ENCODE measurements at regions not wholly inside any gene's neighbourhood (a gene's known extent, or its start where the extent isn't known, plus 50 kb on each side); places are given as distances from the start of the nearest gene placed in this dataset.

DNA sequence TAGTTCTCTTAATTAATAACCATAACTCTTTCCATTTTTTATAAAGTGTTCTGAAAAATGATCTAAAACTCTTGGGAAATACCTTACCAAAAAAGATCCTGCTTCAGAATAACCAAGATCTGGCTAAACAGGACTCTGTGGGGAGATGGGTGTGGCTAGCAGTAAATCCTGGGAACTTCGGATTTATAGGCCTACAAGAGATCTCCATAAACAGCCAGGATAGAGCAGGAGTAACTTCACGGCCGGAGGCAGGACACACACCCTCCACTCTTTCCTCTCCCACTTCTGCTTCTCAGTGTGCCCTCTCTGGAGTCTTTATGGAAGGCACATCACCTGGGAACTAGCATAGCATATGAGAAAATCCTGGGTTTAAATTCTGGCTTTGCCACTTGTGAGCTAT, 309.4 kb upstream of the SOX2 start:
- Histone ChIP-seq H3K4me3 (ENCODE audit: low read depth, low read length) (no peak overlapping the region), H3K36me3 (ENCODE audit: control insufficient read depth, insufficient read depth, low read length) (no peaks in the 10 kb centered on the region), H3K27me3 (ENCODE audit: control insufficient read depth, insufficient read depth, low read length) (no peaks in the 10 kb centered on the region)
- DNase-seq (ENCODE audit: low read depth), result no peak
- TF ChIP-seq, protein P1, sequence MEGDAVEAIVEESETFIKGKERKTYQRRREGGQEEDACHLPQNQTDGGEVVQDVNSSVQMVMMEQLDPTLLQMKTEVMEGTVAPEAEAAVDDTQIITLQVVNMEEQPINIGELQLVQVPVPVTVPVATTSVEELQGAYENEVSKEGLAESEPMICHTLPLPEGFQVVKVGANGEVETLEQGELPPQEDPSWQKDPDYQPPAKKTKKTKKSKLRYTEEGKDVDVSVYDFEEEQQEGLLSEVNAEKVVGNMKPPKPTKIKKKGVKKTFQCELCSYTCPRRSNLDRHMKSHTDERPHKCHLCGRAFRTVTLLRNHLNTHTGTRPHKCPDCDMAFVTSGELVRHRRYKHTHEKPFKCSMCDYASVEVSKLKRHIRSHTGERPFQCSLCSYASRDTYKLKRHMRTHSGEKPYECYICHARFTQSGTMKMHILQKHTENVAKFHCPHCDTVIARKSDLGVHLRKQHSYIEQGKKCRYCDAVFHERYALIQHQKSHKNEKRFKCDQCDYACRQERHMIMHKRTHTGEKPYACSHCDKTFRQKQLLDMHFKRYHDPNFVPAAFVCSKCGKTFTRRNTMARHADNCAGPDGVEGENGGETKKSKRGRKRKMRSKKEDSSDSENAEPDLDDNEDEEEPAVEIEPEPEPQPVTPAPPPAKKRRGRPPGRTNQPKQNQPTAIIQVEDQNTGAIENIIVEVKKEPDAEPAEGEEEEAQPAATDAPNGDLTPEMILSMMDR (IDR thresholded peaks at IDR 0.05; ENCODE audit: insufficient read depth, low read length, poor library complexity, severe bottlenecking), result no peak

DNA sequence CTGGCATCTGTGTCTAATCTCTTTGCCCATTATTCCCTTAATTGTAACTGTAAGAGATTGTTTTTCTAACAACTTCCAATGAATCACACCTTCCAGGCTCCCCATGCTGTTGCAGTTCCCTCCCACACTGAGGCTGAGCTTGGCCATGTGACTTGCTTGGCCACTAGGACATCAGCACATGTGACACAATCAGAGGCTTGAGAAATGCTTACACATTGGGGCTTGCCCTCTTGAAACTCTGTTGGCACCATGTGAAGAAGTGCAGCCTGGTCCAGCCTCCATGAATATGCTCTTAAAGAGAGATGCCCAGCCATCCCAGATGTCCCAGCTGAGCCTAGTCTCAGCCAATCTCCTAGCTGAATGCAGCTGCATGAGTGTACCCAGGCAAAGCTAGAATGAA, 326.8 kb upstream of the SOX2 start:
- Histone ChIP-seq H3K36me3 (ENCODE audit: control insufficient read depth, insufficient read depth, low read length) (no peaks in the 10 kb centered on the region), H3K4me3 (ENCODE audit: low read depth, low read length) (no peak overlapping the region), H3K27me3 (ENCODE audit: control insufficient read depth, insufficient read depth, low read length) (no peaks in the 10 kb centered on the region)
- DNase-seq (ENCODE audit: low read depth), result no peak
- TF ChIP-seq, protein P1 (IDR thresholded peaks at IDR 0.05; ENCODE audit: insufficient read depth, low read length, poor library complexity, severe bottlenecking), result no peak

DNA sequence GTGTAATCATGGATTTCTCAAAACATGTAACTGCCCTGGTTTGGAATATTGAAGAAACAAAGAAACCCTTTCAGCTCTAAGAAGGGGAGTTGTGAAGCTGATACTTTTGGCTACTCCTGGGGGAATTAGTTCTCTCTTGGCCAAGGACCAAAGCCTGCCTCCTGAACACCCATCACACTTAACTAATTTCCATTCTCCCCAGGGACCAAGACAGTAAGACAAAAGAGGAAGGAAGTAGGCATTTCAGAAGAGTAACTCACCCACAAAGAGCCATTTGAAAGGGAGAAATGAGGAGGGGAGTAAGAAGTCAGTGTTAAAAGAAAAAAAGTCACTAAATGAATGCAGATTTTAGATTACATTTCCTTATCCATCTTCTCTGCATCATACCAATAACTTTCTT, 328.0 kb upstream of the SOX2 start:
- Histone ChIP-seq H3K27me3 (ENCODE audit: control insufficient read depth, insufficient read depth, low read length) (no peaks in the 10 kb centered on the region), H3K4me3 (ENCODE audit: low read depth, low read length) (no peak overlapping the region), H3K36me3 (ENCODE audit: control insufficient read depth, insufficient read depth, low read length) (no peaks in the 10 kb centered on the region)
- DNase-seq (ENCODE audit: low read depth), result no peak
- TF ChIP-seq, protein P1 (IDR thresholded peaks at IDR 0.05; ENCODE audit: insufficient read depth, low read length, poor library complexity, severe bottlenecking), result no peak

DNA sequence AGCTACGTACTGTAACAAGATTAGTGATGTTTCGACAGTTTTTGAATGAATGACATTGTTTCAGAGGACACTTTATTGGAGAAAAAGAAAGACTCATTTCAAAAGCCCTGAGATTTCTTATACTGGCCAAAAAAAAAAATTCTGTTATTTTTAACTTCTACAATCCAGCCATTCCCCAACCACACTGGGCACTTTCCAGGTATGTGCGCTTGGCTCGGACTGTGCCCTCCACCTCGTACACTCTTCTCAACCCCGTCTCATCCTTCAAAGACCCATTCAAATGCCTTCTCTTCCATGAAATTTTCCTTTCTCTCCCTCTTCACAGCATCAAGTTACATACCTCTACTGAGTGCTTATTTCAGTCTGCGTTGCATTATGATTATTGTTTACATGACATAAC, 328.5 kb upstream of the SOX2 start:
- DNase-seq (ENCODE audit: low read depth), result no peak
- Histone ChIP-seq H3K27me3 (ENCODE audit: control insufficient read depth, insufficient read depth, low read length) (no peaks in the 10 kb centered on the region), H3K36me3 (ENCODE audit: control insufficient read depth, insufficient read depth, low read length) (no peaks in the 10 kb centered on the region), H3K4me3 (ENCODE audit: low read depth, low read length) (no peak overlapping the region)
- TF ChIP-seq, protein P1 (IDR thresholded peaks at IDR 0.05; ENCODE audit: insufficient read depth, low read length, poor library complexity, severe bottlenecking), result no peak

DNA sequence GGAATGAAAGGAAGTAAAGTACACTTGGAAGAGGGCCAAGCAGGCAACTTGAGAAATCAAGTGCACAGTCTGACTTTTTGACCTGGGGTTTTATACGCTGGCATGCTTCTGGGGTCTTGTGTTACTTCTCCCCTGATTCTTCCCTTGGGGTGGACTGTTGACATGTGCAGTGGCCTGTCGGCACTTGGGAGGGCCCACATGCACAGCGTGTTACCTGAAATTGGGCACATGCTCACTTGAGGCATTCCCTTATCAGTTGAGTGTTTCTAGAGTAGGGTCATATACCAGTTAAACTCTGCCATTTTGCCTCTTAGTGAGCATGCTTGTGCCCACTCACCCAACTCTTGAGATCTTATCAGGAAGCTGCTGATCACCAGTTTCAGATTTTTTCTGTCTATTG, 329.1 kb upstream of the SOX2 start:
- TF ChIP-seq, protein P1 (IDR thresholded peaks at IDR 0.05; ENCODE audit: insufficient read depth, low read length, poor library complexity, severe bottlenecking), result no peak
- DNase-seq (ENCODE audit: low read depth), result no peak
- no peak overlapping the region for H3K4me3 ChIP-seq (ENCODE audit: low read depth, low read length)
- H3K27me3 ChIP-seq (ENCODE audit: control insufficient read depth, insufficient read depth, low read length), result no peaks in the 10 kb centered on the region
- H3K36me3 ChIP-seq (ENCODE audit: control insufficient read depth, insufficient read depth, low read length), result no peaks in the 10 kb centered on the region

DNA sequence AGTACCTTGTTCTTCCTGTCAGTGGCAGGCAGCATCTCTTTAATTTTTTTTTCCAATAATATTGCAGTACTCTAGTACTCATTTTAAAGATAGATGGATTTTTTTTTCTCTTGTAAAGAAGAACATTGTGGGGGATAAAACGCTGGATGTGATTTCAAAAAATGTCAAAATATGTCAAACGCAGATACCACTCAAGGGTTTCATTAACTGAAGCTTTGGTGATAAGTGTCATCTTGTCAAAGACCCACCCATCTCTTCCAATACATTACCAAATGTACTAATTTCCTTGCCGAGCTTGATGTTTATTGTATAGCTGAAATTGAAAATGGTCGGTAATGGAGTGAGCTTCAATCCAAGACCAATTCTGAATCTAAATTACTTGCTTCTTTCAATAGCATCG, 332.4 kb upstream of the SOX2 start:
- TF ChIP-seq, protein P1 (IDR thresholded peaks at IDR 0.05; ENCODE audit: insufficient read depth, low read length, poor library complexity, severe bottlenecking), result no peak
- Histone ChIP-seq H3K27me3 (ENCODE audit: control insufficient read depth, insufficient read depth, low read length) (no peaks in the 10 kb centered on the region), H3K4me3 (ENCODE audit: low read depth, low read length) (no peak overlapping the region), H3K36me3 (ENCODE audit: control insufficient read depth, insufficient read depth, low read length) (no peaks in the 10 kb centered on the region)
- DNase-seq (ENCODE audit: low read depth), result no peak

Measured in kidney epithelial cell (primary cell).